EH (cell line): ENCODE measurements at regions not wholly inside any gene's neighbourhood (a gene's known extent, or its start where the extent isn't known, plus 50 kb on each side); places are given as distances from the start of the nearest gene placed in this dataset.
A peak's percentile ranks its signal among the peaks of the same experiment; 100 is the strongest.
"Not testable (repeated sequence)": the region's sequence is repeated elsewhere in the genome, so short reads cannot be mapped to it uniquely, and the experiment has no call there.

ENCODE experiments used
- DNase-seq: peaks from one replicate; pipeline ENCODE4 v3.0.0-alpha.2; 2015; ENCODE audit warnings: low read depth

DNA sequence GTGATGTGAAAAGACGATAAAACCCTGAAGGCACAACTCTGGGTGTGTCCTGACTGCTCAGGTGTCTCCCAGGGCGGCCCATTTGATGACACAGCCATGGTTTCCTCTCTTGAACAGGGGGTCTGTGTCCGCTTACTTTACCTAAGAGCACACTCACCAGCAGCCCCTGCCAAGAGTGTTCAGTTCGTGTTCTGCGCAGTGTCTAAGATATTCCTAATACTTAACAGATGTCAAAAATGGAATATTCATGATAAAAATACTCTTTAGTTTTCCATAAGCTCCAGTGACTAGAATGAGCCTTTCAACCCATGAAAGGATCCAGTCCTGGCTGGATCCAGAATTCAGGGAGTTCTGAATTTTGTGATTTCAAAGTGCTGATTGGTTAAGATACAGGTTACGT is 492.4 kb downstream of the TNS3 start:
- DNase-seq = no peak

DNA sequence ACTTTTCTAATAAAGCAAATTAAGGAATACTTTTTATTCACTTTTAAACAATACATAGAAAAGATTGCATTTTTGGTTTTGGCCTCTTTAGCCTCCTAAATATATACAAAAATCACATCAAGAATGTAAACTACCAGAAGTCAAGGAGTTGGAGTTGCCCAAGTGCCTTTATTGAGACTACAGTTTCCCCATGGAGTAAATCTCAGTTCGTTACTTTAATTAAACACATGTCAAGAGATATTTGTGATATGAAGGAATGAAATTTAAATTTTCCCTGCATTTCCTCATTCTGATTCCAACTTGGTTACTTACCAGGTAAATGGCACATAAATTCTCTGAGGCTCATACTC is 492.9 kb downstream of the TNS3 start:
- DNase-seq = no peak

DNA sequence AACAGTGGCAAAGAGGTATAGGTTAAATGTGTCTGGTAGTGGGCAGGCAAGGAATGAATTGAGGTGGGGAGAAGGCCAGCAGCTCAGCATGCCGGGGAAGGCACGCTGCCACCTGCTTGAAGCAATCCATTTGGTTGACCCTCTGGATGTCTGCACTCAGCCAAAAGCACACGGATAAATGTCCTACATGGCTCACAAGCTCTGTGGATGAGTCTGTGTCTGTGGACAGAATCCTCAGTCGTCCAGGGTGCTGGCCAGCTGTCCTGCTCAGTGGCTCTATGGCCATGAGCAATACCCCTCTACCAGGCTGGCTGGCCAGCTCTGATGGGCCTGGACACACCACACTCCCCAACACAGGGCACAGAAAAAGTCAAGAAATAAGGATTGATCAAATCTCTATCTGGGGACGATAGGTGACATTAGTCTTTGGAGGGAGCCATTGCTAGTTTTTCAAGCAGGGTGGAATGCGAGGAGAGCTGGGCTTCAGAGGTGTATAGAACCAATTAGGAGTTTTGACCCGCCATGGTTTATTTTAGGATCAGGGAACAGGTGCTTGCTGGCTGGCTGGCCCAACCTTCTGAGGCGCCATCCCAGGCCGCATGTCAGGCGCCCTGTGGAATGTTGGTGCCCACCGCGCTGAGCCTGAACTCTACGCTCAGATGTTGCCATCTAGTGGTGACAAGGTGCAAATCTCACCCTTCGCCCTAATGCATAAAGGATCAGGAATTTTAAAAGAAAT is 493.4 kb downstream of the TNS3 start:
- peak; percentile 74 for DNase-seq

DNA sequence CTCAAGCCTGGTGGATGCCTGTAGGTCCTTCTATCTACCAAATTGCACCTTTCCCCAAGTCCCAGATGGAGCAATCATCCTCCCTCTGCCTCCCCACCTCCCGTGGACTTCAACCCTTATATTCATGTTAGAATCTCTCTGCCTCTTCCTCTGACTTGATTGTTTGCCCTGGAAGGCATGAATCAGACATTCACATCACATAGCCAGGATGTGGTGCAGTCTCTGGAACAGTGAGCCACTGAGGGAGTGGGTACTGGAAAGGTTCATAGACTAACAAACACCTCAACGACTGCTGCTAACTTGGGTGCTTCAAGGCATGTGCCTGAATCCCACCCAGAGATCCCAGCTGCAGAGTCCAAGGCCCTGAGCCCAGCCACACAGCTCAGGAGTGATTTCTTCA is 494.0 kb downstream of the TNS3 start:
- DNase-seq = peak; percentile 64

DNA sequence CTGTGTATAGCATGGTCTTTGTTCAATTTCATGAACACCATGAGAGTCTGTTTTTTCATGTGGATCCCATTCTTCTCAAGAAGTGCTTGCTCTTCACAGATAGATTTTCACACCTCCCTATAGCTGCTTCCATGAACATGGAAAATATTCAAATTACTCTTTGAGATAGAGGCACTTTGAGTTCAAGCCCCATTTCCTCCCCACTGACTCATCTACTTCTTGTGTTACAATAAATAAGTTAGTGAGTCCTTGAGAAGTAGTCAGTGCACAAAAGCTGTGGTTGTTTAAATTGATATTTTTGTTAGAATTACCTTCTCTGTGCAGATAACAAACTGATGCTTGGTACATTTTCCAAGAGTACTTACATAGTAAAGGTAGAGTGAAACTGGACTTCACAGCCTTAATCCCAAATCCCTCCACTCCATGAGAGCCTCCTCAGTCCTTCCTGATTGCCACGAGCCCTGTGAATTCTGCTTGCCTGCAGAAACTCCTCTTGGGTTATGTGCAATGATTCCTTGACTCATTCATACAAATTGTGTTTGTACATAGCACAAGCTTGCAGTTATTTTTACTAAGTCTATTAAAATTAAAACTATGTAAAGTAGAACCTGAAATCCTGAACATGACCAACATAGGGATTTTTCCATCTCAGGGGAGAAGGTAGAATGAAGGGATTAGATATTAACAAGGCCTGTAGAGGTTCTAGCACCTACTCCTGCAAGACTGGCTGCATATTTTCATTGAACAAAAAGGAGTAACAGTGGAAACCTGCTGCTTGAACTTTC is 496.2 kb downstream of the TNS3 start:
- DNase-seq = peak; percentile 44

DNA sequence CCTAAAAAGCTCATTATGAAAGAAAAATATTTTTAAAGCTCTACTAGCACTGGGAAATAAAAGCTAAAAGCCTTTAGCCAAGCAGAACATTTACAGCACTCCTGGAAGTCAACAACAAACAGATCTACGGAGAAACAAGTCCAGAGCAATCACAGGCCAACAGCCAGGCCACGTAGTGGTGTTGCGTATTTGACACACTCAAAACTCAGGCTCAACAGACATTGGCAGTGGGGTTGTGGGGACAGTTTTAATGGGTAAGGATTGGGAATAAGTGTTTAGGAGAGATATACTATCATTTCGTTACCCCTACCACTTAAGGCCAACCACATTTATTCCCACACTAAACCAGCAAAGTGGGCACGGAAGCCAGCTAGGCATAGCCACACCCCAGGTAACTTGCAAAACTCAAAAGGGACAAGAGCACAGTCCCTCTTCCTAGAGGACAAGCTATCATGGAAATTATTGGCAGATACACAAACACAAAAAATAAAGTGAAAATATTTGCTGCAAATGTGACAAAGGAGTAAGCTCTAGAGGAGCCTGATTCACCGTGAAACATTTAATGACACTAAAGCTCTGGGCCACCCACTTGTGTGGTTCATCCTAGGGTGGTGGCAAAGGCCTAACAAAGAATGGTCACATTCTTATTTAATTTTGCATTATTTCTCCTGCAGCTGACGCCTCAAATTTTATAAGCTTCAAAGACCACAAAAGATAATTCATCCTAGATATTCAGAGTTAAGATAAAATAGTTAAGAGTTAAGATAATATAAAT is 498.2 kb downstream of the TNS3 start:
- DNase-seq = no peak

DNA sequence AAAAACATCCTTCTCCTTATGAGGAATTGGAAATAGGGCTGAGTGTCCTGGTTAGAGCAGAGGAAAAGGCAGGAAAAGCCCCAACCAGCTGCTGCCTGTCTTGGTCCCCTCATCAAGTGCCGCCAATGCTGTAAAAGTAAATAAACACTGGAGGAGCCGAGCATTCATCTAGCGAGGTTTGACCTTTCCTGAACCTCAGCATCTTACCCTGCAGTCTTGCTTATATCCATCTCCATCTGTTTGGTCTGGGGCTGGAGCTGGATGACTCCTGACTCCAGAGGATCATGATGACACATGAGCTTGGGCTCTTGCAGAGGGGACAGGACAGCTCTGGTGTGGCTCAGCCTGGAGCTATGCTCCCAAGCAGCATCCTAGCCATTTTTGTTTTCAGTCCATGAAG is 501.1 kb downstream of the TNS3 start:
- peak; percentile 89 for DNase-seq

DNA sequence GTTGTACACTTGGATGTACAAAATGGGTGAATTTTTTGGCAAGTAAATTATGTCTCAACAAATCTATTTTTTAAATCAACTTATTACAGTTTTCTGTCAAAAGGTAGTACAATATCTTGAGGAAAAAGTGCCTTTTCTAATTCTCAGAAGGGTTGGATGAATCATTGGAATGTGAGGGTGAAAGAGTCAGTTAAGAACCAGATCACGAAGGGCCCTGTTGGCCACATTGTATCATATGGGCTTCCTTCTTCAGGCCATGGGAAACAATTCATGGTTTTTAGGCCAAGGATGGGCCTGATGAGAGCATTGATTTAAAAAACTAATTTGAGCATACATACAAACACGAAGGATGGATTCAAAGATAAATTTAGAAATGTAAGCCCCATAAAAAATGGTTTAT is 503.7 kb downstream of the TNS3 start:
- peak; percentile 61 for DNase-seq

DNA sequence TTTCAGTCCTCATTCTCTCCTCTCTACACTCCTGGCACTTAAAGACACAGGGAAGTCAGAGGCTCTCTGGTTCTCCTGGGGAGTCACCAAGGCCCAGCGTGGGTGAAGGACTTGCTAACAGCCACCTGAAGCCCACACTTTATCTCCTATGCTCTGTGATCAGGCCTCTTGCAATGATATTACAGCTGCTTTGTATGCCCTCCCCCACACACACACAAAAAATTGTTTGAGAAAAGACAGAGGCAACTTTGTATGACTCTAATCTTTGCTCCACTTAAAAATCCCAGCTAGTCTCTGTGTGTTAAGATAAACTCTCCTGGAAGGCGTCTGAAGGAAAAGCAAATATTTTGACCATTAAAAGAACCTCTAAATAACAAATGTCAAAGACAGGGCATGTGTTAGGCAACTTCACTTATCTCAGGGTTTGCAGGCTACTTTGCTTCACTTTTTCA is 507.2 kb downstream of the TNS3 start:
- DNase-seq = no peak

DNA sequence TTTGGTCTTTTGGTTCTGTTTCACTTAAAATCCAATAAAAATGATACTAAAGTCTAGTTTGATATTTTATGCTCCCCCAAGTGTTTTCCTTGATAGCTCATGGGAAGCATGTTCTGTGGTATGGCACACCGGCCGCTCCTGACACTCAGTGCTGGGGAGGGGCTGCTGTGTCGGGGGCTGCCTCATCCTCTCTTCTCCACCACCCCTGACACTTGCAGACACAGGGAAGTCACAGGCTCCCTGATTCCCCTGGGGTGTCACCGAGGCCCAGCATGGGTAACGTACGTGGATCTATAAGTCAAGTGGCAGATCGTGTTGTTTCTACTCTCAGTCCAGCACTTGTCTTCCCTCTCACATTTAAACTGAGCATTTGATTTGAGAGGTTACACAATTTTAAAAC is 508.6 kb downstream of the TNS3 start:
- no peak for DNase-seq

DNA sequence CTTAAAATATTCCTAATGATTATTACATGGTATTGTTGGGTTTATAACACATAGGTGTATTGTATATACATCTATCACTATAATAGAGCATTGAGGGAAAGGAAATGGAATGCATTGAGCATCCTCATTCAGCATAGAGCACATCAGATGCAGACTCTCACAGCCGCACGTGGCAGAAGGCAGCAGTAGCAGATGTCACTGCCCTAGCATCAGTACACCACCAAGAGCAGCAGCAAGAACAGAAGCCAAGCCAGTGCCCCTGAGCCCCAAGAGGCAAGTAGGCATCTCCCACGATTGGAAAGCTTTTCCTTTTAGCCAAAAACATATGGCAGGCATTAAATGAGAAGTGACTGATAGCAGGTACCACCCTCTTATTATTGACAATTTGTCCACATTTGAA is 510.0 kb downstream of the TNS3 start:
- no peak for DNase-seq

DNA sequence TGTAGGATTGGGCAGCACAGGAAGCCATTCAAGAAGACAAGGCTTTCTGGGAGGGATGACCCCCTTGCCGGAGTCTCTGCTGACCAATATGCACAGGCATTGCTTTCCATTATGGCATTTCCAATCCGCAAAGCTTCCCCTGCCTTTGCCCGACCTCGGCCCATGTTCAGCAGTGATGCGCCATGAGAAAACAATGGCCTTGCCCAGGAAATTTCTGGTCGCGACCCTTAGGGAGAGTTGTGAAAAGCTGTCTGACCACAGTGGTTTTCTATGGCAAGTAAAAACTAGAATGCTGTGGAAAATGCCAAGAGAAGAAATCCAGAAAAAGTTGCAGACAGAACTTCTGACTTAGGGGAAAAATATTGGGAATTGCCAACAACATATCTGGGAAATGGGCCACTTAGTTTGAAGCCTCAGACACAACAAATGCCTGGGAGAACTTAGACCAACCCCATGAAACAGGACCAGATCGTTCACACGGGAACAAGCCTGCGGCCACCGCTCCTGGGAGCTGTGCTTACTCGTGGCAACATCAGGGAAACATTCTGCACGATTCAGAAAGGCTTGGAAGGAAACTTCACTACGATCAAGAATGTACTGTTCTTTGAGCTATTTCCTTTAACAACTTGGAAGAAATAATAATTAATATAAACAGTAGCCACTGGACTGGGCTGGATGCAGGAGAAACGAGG is 512.4 kb downstream of the TNS3 start:
- peak; percentile 24 for DNase-seq

DNA sequence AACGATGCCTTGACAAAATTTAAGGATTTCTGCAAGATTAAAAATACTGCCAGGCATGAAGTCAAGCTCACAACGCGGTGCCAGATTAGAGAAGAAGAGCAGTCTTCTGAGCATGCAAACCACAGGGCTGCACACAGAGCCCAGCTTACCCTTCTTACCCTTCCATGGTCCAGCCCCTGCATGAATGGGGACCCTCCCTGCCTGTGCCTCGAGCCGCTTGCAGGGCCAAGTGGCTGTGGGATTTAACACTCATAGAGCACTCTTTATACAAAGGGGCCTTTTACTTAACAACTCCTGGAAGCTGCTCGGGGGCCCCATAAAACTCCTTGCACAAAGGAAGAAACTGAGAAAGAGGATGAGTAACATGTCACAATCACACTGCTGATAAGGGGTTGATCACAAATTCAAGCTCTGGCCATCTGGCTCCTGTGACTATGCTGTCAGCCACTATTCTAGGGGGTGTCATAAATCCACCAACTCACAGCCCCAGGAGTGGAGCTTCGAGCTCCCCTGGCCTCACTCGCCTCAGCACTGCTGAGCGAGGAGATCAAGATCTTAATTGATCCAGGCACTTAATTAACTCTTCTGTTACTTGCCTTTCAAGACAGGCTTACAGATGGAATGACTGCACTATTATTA is 514.8 kb downstream of the TNS3 start:
- no peak for DNase-seq

DNA sequence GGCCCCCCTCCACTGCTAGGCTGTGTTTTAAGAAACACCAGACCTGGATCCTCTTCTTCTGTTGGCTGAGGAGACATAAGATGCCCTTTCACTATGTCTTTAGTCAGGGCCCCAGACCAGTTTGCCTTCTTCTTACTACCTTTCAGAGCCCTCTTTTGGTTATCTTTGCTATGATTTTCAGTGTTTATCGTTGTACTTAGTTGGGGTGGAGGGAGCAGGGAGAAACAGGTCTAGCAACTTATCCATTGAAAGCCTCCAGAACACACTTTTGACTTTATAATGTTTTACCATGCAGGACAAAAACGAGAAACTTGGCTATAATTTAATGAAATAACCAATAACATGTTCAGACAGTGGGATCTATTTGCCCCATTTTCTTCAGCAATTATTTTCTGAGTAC is 525.2 kb downstream of the TNS3 start:
- DNase-seq = no peak

DNA sequence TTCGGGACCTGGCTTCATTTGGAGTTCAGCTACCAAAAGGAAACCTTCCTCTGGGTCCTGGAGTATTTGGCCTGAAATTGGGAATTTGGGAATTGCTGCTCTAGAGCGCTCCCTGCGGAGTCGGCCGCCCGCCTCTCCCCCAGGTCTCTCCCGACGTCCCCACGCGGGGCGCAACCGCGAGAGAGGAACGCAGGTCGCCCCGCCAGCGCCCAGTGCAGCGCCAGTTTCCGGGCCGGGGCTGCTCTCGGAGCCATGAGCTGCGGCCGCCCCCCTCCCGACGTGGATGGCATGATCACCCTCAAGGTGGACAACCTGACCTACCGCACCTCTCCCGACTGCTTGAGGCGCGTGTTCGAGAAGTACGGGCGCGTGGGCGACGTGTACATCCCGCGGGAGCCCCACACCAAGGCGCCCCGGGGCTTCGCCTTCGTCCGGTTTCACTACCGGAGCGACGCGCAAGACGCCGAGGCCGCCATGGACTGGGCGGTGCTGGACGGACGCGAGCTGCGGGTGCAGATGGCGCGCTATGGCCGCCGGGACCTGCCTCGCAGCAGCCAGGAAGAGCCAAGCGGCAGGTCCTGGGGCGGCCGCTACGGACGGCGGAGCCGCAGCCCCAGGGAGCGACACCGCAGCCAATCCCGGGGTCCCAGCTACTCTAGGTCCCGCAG is 529.2 kb downstream of the TNS3 start:
- not testable (repeated sequence) for DNase-seq

DNA sequence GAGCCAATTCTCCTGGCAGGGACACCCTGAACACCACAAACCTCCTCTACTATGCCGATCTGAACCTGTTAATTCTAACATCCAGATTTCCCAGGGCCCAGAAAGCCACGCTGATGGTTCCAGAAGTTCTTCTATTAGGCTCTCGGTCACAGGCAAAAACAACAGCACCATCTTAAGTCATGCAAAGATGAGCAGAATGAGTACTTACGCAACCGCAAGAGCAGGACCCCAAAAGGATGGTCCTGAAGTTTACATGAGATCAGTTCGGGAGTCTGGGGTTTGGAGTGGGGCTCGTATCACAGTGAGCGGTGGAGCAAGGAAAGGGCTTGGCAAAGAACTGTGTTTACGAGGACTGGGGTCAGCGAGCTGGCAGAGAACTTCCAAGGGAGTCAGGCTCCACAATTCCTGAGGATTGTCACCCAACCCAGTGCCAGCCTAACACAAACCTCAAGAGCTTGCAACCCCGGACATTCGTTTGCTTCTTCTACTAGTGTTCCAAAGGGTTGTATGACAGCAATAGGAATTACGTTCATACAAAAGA is 532.6 kb downstream of the TNS3 start:
- no peak for DNase-seq

DNA sequence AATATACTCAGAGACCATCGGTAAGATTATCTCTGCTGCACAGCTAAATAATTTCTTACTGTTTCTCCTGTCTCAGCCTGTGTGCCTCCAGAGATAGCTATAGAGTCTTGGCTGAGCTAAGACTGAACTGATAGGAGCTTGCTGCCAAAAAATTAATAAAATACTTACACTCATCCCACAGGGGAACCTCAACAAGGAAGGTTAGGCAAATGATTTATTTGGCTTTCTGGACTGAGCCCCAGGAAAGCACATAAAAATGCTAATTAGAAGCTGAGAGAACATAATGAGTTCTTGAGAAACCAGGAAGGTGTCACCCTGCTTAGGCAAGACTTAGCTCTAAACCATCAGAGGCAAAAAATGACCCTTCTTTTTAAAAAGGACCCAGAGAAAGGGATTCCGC is 534.5 kb downstream of the TNS3 start:
- DNase-seq = no peak

DNA sequence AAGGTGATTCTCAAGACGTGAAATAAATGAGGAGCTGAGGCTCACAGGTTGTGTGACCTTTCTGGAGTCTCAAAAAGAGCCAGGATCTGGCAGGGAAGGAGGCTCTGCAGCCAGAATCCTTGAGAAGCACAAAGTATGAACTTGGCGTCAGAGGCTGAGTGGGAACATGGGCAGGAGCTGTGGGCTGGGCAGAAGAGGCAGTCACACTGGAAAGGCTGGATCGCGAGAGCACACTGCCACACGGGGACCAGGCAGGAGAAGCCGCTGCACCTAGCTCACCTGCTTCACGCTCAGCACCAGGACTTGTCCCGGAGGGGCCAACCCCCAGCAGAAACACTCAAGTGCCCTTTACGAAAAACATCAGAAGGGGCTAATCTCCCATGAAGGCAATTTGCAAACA is 535.0 kb downstream of the TNS3 start:
- no peak for DNase-seq

DNA sequence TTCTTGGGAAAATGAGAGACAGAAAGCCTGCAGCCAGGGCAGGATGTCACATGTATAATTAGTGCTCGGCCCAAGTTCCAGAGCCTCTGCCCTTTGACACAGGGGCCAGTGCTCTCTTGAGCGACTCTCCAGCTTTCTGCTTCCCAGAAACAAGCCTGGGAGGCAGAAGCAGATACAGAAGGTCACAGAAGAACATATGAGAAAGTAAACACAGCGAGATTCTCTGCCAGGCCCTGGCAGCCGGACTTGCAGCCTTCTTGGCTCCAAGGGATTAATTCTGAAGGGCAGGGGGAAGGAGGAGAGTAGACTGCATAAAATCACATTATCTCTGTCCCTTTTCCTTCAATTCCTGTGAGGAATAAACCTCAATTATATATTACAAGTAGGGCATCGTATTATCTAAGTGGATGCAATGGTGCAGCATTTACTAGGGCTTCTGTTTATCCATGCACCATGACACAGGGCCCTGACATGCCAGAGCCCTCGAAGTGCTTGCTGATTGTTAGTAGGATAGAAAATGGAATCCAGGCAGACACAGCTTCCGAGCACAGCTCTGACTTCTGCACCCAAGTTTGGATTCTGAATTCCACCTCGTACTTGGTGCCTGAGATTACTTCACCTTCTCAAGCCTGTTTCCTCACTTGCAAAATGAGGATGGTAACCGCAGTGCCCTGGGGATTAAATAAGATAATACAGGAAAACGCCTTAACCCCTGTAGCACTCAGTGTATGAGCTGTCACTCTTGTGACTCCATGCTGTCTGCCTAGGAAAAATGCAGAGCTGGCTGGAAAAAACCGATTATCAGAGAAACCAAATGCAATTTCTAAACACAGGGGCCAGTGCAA is 536.5 kb downstream of the TNS3 start:
- peak; percentile 36 for DNase-seq

DNA sequence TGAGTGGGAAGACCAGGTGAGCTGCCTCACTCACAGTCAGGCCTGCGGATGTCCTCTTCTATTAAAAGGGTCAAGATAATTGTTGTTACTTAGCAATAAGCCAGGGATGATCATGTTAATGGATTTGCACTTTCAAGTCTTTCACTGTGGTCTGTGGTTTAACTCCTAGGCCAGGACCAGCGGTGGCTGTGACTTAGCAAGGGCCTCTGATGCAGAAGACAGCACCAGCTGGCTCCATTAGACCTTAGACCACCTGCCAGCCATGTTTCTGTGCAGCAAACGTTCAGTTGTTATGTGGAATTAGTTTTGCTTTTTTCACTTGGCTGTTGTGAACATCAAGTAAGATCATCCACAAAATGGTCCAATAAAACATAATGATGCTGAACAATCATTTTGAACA is 537.3 kb downstream of the TNS3 start:
- no peak for DNase-seq
